Nephron progenitor cell (in vitro differentiated cells): ENCODE measurements at regions not wholly inside any gene's neighbourhood (a gene's known extent, or its start where the extent isn't known, plus 50 kb on each side); places are given as distances from the start of the nearest gene placed in this dataset.

Experiments
- DNase-seq: peaks from one replicate; pipeline ENCODE4 v3.0.0; 2021
- H3K27ac Mint-ChIP-seq: 2 replicates; pipeline ENCODE4 v1.8.0; 2021; ENCODE audit warnings: mild to moderate bottlenecking, moderate library complexity, mixed read lengths
- H3K27me3 Mint-ChIP-seq: 2 replicates; pipeline ENCODE4 v1.8.0; 2021; ENCODE audit warnings: mild to moderate bottlenecking, low read depth, mixed read lengths; ENCODE audit not compliant: poor library complexity
- H3K36me3 Mint-ChIP-seq: 2 replicates; pipeline ENCODE4 v1.8.0; 2021; ENCODE audit warnings: low read depth, mixed read lengths
- H3K4me1 Mint-ChIP-seq: 2 replicates; pipeline ENCODE4 v1.8.0; 2021; ENCODE audit warnings: mixed read lengths
- H3K4me3 Mint-ChIP-seq: 2 replicates; pipeline ENCODE4 v1.8.0; 2021; ENCODE audit warnings: mild to moderate bottlenecking, moderate library complexity, mixed read lengths
- H3K9me3 Mint-ChIP-seq: 2 replicates; pipeline ENCODE4 v1.8.0; 2021; ENCODE audit warnings: mild to moderate bottlenecking, moderate library complexity, mixed read lengths
- CTCF ChIP-seq: fragments of 200-600 bp; sonication (generic); IDR thresholded peaks from 2 replicates; pipeline ENCODE4 v1.5.0; 2021; ENCODE audit warnings: antibody characterized with exemption

GRCh38 chr2:144702051-144702450 is 182.1 kb upstream of the ZEB2 start:
- Mint-ChIP-seq H3K27me3 (no peaks in the 10 kb centered on the region), H3K4me3 (no peak overlapping the region), H3K36me3 (no peaks in the 10 kb centered on the region), H3K27ac (no peak overlapping the region), H3K4me1 (no peaks in the 10 kb centered on the region), H3K9me3 (no peaks in the 10 kb centered on the region)
- TF ChIP-seq CTCF: no peak
- no peak for DNase-seq

DNA sequence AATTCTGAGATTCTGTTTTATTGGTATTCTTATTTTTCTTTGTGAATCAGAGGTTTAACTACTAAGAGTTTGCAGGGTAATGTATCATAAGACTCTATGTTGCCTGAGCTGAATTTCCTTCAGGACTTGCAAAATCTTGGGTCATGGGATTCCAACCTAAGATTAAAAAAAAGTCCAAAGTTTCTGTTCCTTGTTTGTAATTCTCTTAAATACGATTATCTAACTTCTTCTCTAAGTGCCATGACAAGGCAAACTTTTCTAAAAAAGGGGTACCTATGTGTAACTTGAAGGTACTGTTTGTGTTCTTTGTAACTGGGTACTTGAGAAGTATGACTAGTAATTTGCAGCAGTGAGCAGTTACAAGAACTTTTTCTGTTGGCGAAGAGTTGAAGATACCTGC is 181.3 kb upstream of the ZEB2 start:
- H3K36me3 Mint-ChIP-seq: no peaks in the 10 kb centered on the region
- H3K9me3 Mint-ChIP-seq: no peaks in the 10 kb centered on the region
- no peak overlapping the region for H3K27ac Mint-ChIP-seq
- H3K27me3 Mint-ChIP-seq: no peaks in the 10 kb centered on the region
- TF ChIP-seq CTCF: no peak
- H3K4me3 Mint-ChIP-seq: no peak overlapping the region
- no peak for DNase-seq
- H3K4me1 Mint-ChIP-seq: no peaks in the 10 kb centered on the region

GRCh38 chr2:144698156-144698555 is 178.2 kb upstream of the ZEB2 start:
- H3K27me3 Mint-ChIP-seq: no peaks in the 10 kb centered on the region
- TF ChIP-seq CTCF: no peak
- no peak overlapping the region for H3K27ac Mint-ChIP-seq

DNA sequence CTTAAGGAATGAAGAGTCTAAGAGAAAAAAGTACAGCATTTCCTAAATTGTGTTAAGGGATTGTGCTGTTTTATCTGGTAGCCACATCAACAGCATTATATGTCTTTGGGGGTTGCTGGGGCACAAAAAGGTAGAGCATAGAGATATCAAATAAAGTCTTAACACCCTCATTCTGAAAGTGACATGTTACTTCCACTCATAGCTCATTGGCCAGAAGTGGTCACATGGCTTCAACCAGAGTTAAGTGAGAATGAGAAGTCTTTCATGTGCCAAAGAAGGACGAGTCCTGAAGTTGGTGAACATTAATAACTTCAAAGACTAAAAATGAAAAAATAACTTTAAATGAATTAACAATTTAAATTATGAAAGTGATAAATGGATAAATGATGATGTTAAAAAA is 175.7 kb upstream of the ZEB2 start:
- no peak overlapping the region for H3K4me3 Mint-ChIP-seq
- H3K36me3 Mint-ChIP-seq: no peaks in the 10 kb centered on the region
- no peak for DNase-seq
- H3K27me3 Mint-ChIP-seq: no peaks in the 10 kb centered on the region
- H3K9me3 Mint-ChIP-seq: no peaks in the 10 kb centered on the region
- no peak overlapping the region for H3K27ac Mint-ChIP-seq
- peaks cover 18% of the 10 kb centered on the region for H3K4me1 Mint-ChIP-seq
- no peak for TF ChIP-seq CTCF

More at GRCh38 chr2:144698156-144698555, 178.2 kb upstream of the ZEB2 start:
- no peaks in the 10 kb centered on the region for H3K36me3 Mint-ChIP-seq
- peaks cover 18% of the 10 kb centered on the region for H3K4me1 Mint-ChIP-seq
- H3K9me3 Mint-ChIP-seq: no peaks in the 10 kb centered on the region
- H3K4me3 Mint-ChIP-seq: no peak overlapping the region
- no peak for DNase-seq

GRCh38 chr2:144694456-144694855 is 174.5 kb upstream of the ZEB2 start:
- no peak for TF ChIP-seq CTCF
- no peak for DNase-seq
- Mint-ChIP-seq H3K9me3 (no peaks in the 10 kb centered on the region), H3K36me3 (no peaks in the 10 kb centered on the region), H3K4me1 (peaks cover 18% of the 10 kb centered on the region), H3K4me3 (no peak overlapping the region), H3K27me3 (no peaks in the 10 kb centered on the region), H3K27ac (no peak overlapping the region)

DNA sequence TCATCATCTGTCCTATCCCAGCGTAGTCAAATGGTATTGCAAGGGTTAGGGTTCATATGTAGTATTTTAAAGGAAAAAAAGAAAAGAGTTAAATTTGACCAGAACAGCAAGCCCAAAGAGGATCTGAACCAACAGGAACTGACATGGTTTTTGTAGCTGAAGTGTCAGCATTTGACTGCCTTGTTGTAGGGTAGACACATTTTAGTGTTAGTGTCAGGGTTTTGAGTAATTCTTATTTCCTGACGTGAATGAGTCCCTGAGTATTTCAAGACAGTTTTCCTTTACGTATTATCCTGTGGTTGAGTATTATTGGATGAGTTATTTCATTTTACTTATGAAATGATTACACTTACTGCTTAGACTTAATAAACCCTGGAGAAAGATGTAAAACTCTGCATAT is 173.3 kb upstream of the ZEB2 start:
- Mint-ChIP-seq H3K9me3 (no peaks in the 10 kb centered on the region), H3K4me3 (no peak overlapping the region), H3K4me1 (peaks cover 18% of the 10 kb centered on the region), H3K27ac (no peak overlapping the region), H3K27me3 (no peaks in the 10 kb centered on the region), H3K36me3 (no peaks in the 10 kb centered on the region)
- TF ChIP-seq CTCF: no peak
- DNase-seq: no peak
